BE2C (cell line): ENCODE measurements at regions not wholly inside any gene's neighbourhood (a gene's known extent, or its start where the extent isn't known, plus 50 kb on each side); places are given as distances from the start of the nearest gene placed in this dataset.

Experiments
- DNase-seq: peaks from one replicate; pipeline ENCODE4 v3.0.0-alpha.2; 2020
- H3K27me3 ChIP-seq: fragments of 250-450 bp; sonication (Bioruptor Pico); 2 replicates; pipeline ENCODE4 v1.5.1; 2020; ENCODE audit warnings: mild to moderate bottlenecking
- H3K36me3 ChIP-seq: fragments of 250-450 bp; sonication (Bioruptor Pico); 2 replicates; pipeline ENCODE4 v1.5.1; 2020; ENCODE audit warnings: mild to moderate bottlenecking
- H3K4me1 ChIP-seq: fragments of 250-450 bp; sonication (Bioruptor Pico); 2 replicates; pipeline ENCODE4 v1.5.1; 2020
- H3K4me3 ChIP-seq: 2 replicates; pipeline ENCODE4 v1.5.1; 2011; ENCODE audit warnings: low read depth, low read length
- H3K9me3 ChIP-seq: fragments of 250-450 bp; sonication (Bioruptor Pico); 2 replicates; pipeline ENCODE4 v1.5.1; 2020
- TF ChIP-seq, protein P1 (sequence below): IDR thresholded peaks from 2 replicates; pipeline ENCODE4 v1.5.1; 2012; ENCODE audit warnings: mild to moderate bottlenecking, low read depth, low read length

DNA sequence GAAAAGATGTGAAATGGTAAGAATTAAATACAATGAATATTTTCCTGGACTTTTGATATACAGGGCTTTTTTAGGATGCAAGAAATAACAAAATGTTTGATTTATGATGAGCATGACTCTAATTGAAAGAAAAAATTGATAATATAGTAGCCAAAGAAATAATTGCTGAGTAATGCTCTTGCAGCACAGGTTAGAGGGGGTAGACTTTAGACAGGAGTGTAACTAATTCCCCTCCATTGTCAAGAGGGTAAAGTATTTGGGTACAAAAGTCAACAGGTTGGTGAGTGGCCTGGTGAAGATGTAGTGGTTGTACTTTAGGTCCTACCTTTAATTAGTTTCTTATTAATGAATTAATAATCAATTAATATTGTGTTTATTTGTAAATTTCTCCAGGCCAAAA, 912.3 kb downstream of the KCNJ2 start:
- H3K9me3 ChIP-seq: no peaks in the 10 kb centered on the region
- no peak overlapping the region for H3K4me3 ChIP-seq
- no peaks in the 10 kb centered on the region for H3K27me3 ChIP-seq
- no peaks in the 10 kb centered on the region for H3K36me3 ChIP-seq
- no peak for DNase-seq
- TF ChIP-seq, protein P1, sequence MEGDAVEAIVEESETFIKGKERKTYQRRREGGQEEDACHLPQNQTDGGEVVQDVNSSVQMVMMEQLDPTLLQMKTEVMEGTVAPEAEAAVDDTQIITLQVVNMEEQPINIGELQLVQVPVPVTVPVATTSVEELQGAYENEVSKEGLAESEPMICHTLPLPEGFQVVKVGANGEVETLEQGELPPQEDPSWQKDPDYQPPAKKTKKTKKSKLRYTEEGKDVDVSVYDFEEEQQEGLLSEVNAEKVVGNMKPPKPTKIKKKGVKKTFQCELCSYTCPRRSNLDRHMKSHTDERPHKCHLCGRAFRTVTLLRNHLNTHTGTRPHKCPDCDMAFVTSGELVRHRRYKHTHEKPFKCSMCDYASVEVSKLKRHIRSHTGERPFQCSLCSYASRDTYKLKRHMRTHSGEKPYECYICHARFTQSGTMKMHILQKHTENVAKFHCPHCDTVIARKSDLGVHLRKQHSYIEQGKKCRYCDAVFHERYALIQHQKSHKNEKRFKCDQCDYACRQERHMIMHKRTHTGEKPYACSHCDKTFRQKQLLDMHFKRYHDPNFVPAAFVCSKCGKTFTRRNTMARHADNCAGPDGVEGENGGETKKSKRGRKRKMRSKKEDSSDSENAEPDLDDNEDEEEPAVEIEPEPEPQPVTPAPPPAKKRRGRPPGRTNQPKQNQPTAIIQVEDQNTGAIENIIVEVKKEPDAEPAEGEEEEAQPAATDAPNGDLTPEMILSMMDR: no peak
- H3K4me1 ChIP-seq: no peaks in the 10 kb centered on the region; the same call in 1 of the 2 replicates

DNA sequence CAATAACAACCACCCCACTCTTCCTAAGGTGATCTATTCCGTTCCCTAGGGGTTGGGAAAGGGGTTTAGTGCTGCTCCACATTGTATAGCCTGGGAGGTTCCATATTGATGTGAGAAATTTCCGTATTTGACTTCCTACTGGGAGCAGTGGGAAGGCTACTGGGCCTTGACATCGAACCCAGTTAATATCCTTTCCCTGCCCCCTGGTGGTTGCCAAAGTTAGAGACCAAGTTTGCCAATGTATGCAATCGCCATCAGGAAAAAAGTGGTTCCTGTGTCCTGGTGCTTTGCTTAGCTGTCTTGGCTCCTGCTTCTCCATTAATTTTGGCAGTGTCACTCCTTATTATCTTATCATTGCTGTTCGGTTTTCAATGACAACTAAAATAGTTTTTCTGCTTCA, 914.9 kb downstream of the KCNJ2 start:
- TF ChIP-seq, protein P1: peak; percentile 85
- Histone ChIP-seq H3K4me3 (no peak overlapping the region), H3K27me3 (no peaks in the 10 kb centered on the region), H3K4me1 (no peaks in the 10 kb centered on the region; the same call in 1 of the 2 replicates), H3K9me3 (no peaks in the 10 kb centered on the region), H3K36me3 (no peaks in the 10 kb centered on the region)
- DNase-seq: peak; percentile 80

DNA sequence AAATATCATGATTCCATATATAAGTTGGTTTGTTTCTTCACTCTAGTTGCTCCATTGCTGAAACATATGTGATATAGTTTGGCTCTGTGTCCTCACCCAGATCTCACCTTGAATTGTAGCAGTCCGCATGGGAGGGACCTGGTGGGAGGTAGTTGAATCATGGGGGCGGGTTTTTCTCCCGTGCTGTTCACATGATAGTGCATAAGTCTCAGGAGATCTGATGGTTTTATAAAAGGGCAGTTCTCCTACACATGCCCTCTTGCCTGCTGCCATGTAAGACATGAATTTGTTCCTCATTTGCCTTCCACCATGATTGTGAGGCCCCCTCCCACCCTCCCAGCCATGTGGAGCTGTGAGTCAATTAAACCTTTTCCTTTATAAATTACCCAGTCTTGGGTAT, 915.5 kb downstream of the KCNJ2 start:
- Histone ChIP-seq H3K36me3 (no peaks in the 10 kb centered on the region), H3K27me3 (no peaks in the 10 kb centered on the region), H3K9me3 (no peaks in the 10 kb centered on the region), H3K4me1 (no peaks in the 10 kb centered on the region; the same call in 1 of the 2 replicates), H3K4me3 (no peak overlapping the region)
- DNase-seq: peak; percentile 6
- TF ChIP-seq, protein P1: no peak

DNA sequence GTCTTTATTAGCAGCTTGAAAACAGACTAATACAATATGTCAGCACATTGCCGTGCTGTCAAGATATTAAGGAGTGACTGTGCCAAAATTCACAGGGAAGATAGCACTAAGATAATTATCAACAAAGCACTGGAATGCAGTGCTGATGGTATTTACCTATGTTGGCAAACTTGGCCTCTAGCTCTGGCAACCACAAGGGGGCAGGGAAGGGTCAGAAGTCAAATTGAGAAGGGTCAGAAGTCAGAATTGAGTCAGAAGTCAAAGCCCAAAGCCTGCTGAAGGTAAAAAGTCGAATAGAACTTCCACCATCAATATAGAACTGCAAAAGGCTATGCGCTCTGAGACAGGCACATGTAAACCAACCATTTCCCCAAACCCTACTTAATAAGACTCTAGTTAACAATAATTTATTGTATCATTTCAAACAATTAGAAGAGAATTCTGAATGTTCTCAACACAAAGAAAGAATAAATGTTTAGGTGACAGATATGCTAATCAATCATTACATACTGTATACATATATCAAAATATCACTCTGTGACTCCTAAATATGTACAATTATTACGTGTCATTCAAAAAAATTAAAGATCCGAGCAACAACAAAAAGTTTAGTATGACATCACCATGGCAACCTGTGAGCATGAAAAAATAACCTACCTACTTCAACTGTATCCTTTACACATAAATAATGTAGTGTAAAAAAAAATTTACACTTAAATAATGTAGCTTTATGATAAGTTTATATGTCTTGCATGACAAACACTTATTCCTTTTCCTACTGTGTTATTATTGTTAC, 916.1 kb downstream of the KCNJ2 start:
- Histone ChIP-seq H3K27me3 (no peaks in the 10 kb centered on the region), H3K4me3 (no peak overlapping the region), H3K4me1 (no peaks in the 10 kb centered on the region; the same call in 1 of the 2 replicates), H3K36me3 (no peaks in the 10 kb centered on the region), H3K9me3 (no peaks in the 10 kb centered on the region)
- TF ChIP-seq, protein P1: peak; percentile 83
- DNase-seq: peak; percentile 66

DNA sequence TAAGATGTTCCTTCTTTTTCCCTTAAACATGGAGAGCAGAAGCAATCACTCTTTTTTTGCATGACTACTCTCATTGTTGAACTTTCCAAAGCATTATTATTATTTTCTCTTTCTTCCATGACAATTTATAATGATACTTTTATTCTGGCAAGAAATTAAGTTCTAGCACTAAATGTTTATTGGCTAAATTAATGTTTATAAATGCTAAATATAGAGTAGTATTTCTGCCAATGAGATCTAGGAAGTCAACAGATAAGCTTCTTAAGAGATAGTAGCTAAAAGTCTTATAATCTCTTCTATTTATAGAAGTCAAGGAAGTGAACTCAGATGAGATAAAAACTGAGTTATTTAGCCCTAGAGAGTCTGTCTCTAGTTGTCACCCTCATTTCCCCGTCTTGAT, 920.1 kb downstream of the KCNJ2 start:
- Histone ChIP-seq H3K36me3 (no peaks in the 10 kb centered on the region), H3K4me1 (no peaks in the 10 kb centered on the region; the same call in 1 of the 2 replicates), H3K4me3 (no peak overlapping the region), H3K9me3 (no peaks in the 10 kb centered on the region), H3K27me3 (no peaks in the 10 kb centered on the region)
- DNase-seq: no peak
- TF ChIP-seq, protein P1: no peak

DNA sequence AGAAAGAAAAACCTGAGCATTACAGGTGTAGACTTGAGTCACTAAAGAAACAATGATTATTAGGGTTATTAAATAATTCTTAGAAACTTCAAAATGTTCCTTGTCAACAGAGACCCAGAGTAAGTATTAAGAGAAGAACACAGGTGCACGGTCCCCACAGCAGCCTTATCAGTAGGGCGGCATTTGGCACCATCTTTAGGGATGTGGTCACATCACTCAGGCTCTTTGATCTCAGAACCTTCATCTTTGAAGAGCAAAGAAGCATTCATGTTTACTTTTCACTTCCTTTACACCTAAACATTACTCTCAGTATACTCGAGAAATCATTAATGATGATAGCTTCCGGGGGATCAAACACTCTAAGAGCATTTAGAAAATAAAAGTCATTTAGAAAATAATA, 928.7 kb downstream of the KCNJ2 start:
- no peaks in the 10 kb centered on the region for H3K36me3 ChIP-seq
- no peak for DNase-seq
- no peaks in the 10 kb centered on the region for H3K27me3 ChIP-seq
- H3K9me3 ChIP-seq: no peaks in the 10 kb centered on the region
- H3K4me3 ChIP-seq: no peak overlapping the region
- TF ChIP-seq, protein P1: no peak
- H3K4me1 ChIP-seq: no peaks in the 10 kb centered on the region; the same call in 1 of the 2 replicates
